GM23338 (cell line): ENCODE measurements at regions not wholly inside any gene's neighbourhood (a gene's known extent, or its start where the extent isn't known, plus 50 kb on each side); places are given as distances from the start of the nearest gene placed in this dataset.

ENCODE experiments used
- ATAC-seq: fragments of 200-7000 bp; cut with Tn5 transposase; 3 replicates; pipeline ENCODE4 v1.9.1; 2020
- DNase-seq: peaks from one replicate; pipeline ENCODE4 v3.0.0-alpha.2; 2015; ENCODE audit warnings: low spot score
- H2AFZ ChIP-seq: fragments of 200-600 bp; sonication (generic); 2 replicates; pipeline ENCODE4 v1.8.0; 2016; ENCODE audit warnings: antibody characterized with exemption, mild to moderate bottlenecking, moderate library complexity
- H3F3A ChIP-seq: fragments of 200-600 bp; sonication (generic); replicated peaks from 2 replicates; pipeline ENCODE4 v1.8.0; 2017; ENCODE audit warnings: antibody characterized with exemption, mixed run types, low read depth
- H3K27ac ChIP-seq: fragments of 200-600 bp; sonication (generic); 2 replicates; pipeline ENCODE4 v1.6.1; 2016; ENCODE audit warnings: low read depth
- H3K27me3 ChIP-seq: fragments of 200-600 bp; sonication (generic); 2 replicates; pipeline ENCODE4 v1.8.0; 2016; ENCODE audit warnings: mild to moderate bottlenecking, mixed run types, moderate library complexity; ENCODE audit not compliant: insufficient read depth
- H3K36me3 ChIP-seq: fragments of 200-600 bp; sonication (generic); 2 replicates; pipeline ENCODE4 v1.8.0; 2016; ENCODE audit warnings: mild to moderate bottlenecking; ENCODE audit not compliant: insufficient read depth
- H3K4me1 ChIP-seq: fragments of 200-600 bp; sonication (generic); 2 replicates; pipeline ENCODE4 v1.8.0; 2016; ENCODE audit warnings: mild to moderate bottlenecking, moderate library complexity; ENCODE audit not compliant: insufficient read depth
- H3K4me2 ChIP-seq: fragments of 200-600 bp; sonication (generic); 2 replicates; pipeline ENCODE4 v1.7.1; 2017; ENCODE audit warnings: mixed run types
- H3K4me3 ChIP-seq: fragments of 200-600 bp; sonication (generic); 2 replicates; pipeline ENCODE4 v1.6.1; 2016; ENCODE audit warnings: mixed run types
- H3K79me2 ChIP-seq: fragments of 200-600 bp; sonication (generic); replicated peaks from 2 replicates; pipeline ENCODE4 v1.8.0; 2017; ENCODE audit warnings: mild to moderate bottlenecking; ENCODE audit not compliant: insufficient read depth
- H3K9me2 ChIP-seq: fragments of 200-600 bp; sonication (generic); 2 replicates; pipeline ENCODE4 v1.8.0; 2017; ENCODE audit not compliant: insufficient read depth
- H4K20me1 ChIP-seq: fragments of 200-600 bp; sonication (generic); replicated peaks from 2 replicates; pipeline ENCODE4 v1.8.0; 2017; ENCODE audit warnings: mild to moderate bottlenecking; ENCODE audit not compliant: insufficient read depth
- H3K27ac Mint-ChIP-seq: 2 replicates; pipeline ENCODE4 v1.8.0; 2020; ENCODE audit warnings: inconsistent platforms, mild to moderate bottlenecking, moderate library complexity, mixed read lengths
- H3K27me3 Mint-ChIP-seq: 3 replicates; pipeline ENCODE4 v1.8.0; 2022; ENCODE audit warnings: low read depth, mild to moderate bottlenecking, moderate library complexity, mixed read lengths, inconsistent platforms; ENCODE audit not compliant: insufficient read depth, poor library complexity
- H3K36me3 Mint-ChIP-seq: 3 replicates; pipeline ENCODE4 v1.8.0; 2021; ENCODE audit warnings: low read depth, mild to moderate bottlenecking, inconsistent platforms, moderate library complexity, mixed read lengths
- H3K4me1 Mint-ChIP-seq: 3 replicates; pipeline ENCODE4 v1.8.0; 2020; ENCODE audit warnings: mild to moderate bottlenecking, inconsistent platforms, mixed read lengths
- H3K4me3 Mint-ChIP-seq: 3 replicates; pipeline ENCODE4 v1.8.0; 2021; ENCODE audit warnings: moderate library complexity, mild to moderate bottlenecking, inconsistent platforms, mixed read lengths
- H3K9me3 Mint-ChIP-seq: 3 replicates; pipeline ENCODE4 v1.8.0; 2020; ENCODE audit warnings: moderate library complexity, mild to moderate bottlenecking, inconsistent platforms, mixed read lengths
- CREB1 ChIP-seq: fragments of 250-450 bp; sonication (Bioruptor Pico); IDR thresholded peaks from 2 replicates; pipeline ENCODE4 v1.5.0; 2020; ENCODE audit warnings: low read depth, mild to moderate bottlenecking, moderate library complexity
- EZH2 ChIP-seq: fragments of 200-600 bp; sonication (generic); IDR thresholded peaks from one replicate; pipeline ENCODE4 v1.8.0; 2017; ENCODE audit warnings: antibody characterized with exemption, mild to moderate bottlenecking, low read depth; ENCODE audit not compliant: unreplicated experiment
- EZH2phosphoT487 ChIP-seq: fragments of 200-600 bp; sonication (generic); IDR thresholded peaks from one replicate; pipeline ENCODE4 v1.8.1; 2018; ENCODE audit warnings: antibody characterized with exemption; ENCODE audit not compliant: unreplicated experiment
- JUNB ChIP-seq: IDR thresholded peaks from one replicate; pipeline ENCODE4 v1.6.1; 2016; ENCODE audit warnings: antibody characterized with exemption; ENCODE audit not compliant: unreplicated experiment
- NANOG ChIP-seq: IDR thresholded peaks from 2 replicates; pipeline ENCODE4 v1.6.1; 2016; ENCODE audit warnings: antibody characterized with exemption, borderline replicate concordance
- POLR2AphosphoS5 ChIP-seq: IDR thresholded peaks from 2 replicates; pipeline ENCODE4 v1.6.1; 2016; ENCODE audit warnings: antibody characterized with exemption, low read depth
- STAT1 ChIP-seq: IDR thresholded peaks from one replicate; pipeline ENCODE4 v1.6.1; 2016; ENCODE audit warnings: antibody characterized with exemption; ENCODE audit not compliant: unreplicated experiment
- ZNF114 ChIP-seq: fragments of 250-450 bp; sonication (Bioruptor Pico); IDR thresholded peaks from 2 replicates; pipeline ENCODE4 v1.5.0; 2020; ENCODE audit warnings: mild to moderate bottlenecking, moderate library complexity
- ZNF331 ChIP-seq: fragments of 250-450 bp; sonication (Bioruptor Pico); IDR thresholded peaks from 2 replicates; pipeline ENCODE4 v1.5.0; 2020; ENCODE audit warnings: low read depth, mild to moderate bottlenecking, moderate library complexity
- TF ChIP-seq, protein P1 (sequence below): IDR thresholded peaks from one replicate; pipeline ENCODE4 v1.6.1; 2018; ENCODE audit warnings: antibody characterized with exemption; ENCODE audit not compliant: unreplicated experiment
- TF ChIP-seq, protein P2 (sequence below): fragments of 250-450 bp; sonication (Bioruptor Pico); IDR thresholded peaks from 2 replicates; pipeline ENCODE4 v1.5.0; 2020; ENCODE audit warnings: mild to moderate bottlenecking, moderate library complexity
- TF ChIP-seq, protein P3 (sequence below), 2 experiments: fragments of 200-600 bp in 1 of 2; sonication (generic) in 1 of 2; conservative IDR thresholded peaks; 2 replicates each; pipeline versions ENCODE4 v1.5.1 to v1.6.1; 2016 to 2017; ENCODE audit warnings: antibody characterized with exemption in 2 of 2, low read depth in 2 of 2, mild to moderate bottlenecking in 2 of 2, moderate library complexity in 1 of 2
- TF ChIP-seq, protein P4 (sequence below): IDR thresholded peaks from 2 replicates; pipeline ENCODE4 v1.6.1; 2016; ENCODE audit warnings: antibody characterized with exemption

DNA sequence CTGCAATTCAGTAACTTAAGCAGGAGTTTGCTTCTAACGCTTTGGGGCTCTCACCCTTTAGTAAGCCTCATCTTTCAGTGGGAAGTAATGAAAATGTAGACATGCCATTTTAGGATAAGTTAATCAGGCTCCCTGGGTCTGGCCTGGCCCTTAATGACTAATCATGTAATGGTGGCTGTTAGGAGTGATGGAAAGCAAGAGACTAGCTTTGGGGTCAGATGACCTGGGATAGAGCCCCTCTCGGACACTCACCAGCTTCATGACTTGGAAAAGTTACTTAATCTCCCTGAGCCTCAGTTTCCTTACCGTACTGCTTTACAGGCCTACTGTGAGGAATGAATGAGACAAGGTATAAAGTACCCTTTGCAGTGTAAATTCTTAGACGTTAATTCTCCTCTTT lies 194.4 kb downstream of the LPIN1 start:
- no peak overlapping the region for H3K4me3 Mint-ChIP-seq
- no peak overlapping the region for H3K27ac Mint-ChIP-seq
- H3K27me3 ChIP-seq, result no peaks in the 10 kb centered on the region
- TF ChIP-seq ZNF331 (CRISPR knock-in tag) (no peak), JUNB (no peak), STAT1 (no peak), NANOG (no peak), ZNF114 (CRISPR knock-in tag) (no peak), EZH2phosphoT487 (no peak), CREB1 (CRISPR knock-in tag) (no peak), EZH2 (no peak), POLR2AphosphoS5 (no peak)
- TF ChIP-seq, protein P1, sequence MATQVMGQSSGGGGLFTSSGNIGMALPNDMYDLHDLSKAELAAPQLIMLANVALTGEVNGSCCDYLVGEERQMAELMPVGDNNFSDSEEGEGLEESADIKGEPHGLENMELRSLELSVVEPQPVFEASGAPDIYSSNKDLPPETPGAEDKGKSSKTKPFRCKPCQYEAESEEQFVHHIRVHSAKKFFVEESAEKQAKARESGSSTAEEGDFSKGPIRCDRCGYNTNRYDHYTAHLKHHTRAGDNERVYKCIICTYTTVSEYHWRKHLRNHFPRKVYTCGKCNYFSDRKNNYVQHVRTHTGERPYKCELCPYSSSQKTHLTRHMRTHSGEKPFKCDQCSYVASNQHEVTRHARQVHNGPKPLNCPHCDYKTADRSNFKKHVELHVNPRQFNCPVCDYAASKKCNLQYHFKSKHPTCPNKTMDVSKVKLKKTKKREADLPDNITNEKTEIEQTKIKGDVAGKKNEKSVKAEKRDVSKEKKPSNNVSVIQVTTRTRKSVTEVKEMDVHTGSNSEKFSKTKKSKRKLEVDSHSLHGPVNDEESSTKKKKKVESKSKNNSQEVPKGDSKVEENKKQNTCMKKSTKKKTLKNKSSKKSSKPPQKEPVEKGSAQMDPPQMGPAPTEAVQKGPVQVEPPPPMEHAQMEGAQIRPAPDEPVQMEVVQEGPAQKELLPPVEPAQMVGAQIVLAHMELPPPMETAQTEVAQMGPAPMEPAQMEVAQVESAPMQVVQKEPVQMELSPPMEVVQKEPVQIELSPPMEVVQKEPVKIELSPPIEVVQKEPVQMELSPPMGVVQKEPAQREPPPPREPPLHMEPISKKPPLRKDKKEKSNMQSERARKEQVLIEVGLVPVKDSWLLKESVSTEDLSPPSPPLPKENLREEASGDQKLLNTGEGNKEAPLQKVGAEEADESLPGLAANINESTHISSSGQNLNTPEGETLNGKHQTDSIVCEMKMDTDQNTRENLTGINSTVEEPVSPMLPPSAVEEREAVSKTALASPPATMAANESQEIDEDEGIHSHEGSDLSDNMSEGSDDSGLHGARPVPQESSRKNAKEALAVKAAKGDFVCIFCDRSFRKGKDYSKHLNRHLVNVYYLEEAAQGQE, result no peak
- TF ChIP-seq, protein P2, sequence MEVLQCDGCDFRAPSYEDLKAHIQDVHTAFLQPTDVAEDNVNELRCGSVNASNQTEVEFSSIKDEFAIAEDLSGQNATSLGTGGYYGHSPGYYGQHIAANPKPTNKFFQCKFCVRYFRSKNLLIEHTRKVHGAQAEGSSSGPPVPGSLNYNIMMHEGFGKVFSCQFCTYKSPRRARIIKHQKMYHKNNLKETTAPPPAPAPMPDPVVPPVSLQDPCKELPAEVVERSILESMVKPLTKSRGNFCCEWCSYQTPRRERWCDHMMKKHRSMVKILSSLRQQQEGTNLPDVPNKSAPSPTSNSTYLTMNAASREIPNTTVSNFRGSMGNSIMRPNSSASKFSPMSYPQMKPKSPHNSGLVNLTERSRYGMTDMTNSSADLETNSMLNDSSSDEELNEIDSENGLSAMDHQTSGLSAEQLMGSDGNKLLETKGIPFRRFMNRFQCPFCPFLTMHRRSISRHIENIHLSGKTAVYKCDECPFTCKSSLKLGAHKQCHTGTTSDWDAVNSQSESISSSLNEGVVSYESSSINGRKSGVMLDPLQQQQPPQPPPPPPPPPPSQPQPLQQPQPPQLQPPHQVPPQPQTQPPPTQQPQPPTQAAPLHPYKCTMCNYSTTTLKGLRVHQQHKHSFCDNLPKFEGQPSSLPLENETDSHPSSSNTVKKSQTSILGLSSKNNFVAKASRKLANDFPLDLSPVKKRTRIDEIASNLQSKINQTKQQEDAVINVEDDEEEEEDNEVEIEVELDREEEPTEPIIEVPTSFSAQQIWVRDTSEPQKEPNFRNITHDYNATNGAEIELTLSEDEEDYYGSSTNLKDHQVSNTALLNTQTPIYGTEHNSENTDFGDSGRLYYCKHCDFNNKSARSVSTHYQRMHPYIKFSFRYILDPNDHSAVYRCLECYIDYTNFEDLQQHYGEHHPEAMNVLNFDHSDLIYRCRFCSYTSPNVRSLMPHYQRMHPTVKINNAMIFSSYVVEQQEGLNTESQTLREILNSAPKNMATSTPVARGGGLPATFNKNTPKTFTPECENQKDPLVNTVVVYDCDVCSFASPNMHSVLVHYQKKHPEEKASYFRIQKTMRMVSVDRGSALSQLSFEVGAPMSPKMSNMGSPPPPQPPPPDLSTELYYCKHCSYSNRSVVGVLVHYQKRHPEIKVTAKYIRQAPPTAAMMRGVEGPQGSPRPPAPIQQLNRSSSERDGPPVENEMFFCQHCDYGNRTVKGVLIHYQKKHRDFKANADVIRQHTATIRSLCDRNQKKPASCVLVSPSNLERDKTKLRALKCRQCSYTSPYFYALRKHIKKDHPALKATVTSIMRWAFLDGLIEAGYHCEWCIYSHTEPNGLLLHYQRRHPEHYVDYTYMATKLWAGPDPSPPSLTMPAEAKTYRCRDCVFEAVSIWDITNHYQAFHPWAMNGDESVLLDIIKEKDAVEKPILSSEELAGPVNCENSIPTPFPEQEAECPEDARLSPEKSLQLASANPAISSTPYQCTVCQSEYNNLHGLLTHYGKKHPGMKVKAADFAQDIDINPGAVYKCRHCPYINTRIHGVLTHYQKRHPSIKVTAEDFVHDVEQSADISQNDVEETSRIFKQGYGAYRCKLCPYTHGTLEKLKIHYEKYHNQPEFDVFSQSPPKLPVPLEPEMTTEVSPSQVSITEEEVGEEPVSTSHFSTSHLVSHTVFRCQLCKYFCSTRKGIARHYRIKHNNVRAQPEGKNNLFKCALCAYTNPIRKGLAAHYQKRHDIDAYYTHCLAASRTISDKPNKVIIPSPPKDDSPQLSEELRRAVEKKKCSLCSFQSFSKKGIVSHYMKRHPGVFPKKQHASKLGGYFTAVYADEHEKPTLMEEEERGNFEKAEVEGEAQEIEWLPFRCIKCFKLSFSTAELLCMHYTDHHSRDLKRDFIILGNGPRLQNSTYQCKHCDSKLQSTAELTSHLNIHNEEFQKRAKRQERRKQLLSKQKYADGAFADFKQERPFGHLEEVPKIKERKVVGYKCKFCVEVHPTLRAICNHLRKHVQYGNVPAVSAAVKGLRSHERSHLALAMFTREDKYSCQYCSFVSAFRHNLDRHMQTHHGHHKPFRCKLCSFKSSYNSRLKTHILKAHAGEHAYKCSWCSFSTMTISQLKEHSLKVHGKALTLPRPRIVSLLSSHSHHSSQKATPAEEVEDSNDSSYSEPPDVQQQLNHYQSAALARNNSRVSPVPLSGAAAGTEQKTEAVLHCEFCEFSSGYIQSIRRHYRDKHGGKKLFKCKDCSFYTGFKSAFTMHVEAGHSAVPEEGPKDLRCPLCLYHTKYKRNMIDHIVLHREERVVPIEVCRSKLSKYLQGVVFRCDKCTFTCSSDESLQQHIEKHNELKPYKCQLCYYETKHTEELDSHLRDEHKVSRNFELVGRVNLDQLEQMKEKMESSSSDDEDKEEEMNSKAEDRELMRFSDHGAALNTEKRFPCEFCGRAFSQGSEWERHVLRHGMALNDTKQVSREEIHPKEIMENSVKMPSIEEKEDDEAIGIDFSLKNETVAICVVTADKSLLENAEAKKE (CRISPR knock-in tag), result no peak
- TF ChIP-seq, protein P3, sequence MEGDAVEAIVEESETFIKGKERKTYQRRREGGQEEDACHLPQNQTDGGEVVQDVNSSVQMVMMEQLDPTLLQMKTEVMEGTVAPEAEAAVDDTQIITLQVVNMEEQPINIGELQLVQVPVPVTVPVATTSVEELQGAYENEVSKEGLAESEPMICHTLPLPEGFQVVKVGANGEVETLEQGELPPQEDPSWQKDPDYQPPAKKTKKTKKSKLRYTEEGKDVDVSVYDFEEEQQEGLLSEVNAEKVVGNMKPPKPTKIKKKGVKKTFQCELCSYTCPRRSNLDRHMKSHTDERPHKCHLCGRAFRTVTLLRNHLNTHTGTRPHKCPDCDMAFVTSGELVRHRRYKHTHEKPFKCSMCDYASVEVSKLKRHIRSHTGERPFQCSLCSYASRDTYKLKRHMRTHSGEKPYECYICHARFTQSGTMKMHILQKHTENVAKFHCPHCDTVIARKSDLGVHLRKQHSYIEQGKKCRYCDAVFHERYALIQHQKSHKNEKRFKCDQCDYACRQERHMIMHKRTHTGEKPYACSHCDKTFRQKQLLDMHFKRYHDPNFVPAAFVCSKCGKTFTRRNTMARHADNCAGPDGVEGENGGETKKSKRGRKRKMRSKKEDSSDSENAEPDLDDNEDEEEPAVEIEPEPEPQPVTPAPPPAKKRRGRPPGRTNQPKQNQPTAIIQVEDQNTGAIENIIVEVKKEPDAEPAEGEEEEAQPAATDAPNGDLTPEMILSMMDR (conservative IDR thresholded peaks at IDR 0.05; ENCODE audit: low read depth in 2 of 2), result no peak
- TF ChIP-seq, protein P4, sequence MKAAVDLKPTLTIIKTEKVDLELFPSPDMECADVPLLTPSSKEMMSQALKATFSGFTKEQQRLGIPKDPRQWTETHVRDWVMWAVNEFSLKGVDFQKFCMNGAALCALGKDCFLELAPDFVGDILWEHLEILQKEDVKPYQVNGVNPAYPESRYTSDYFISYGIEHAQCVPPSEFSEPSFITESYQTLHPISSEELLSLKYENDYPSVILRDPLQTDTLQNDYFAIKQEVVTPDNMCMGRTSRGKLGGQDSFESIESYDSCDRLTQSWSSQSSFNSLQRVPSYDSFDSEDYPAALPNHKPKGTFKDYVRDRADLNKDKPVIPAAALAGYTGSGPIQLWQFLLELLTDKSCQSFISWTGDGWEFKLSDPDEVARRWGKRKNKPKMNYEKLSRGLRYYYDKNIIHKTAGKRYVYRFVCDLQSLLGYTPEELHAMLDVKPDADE, result no peak
- no peaks in the 10 kb centered on the region for H3K27me3 Mint-ChIP-seq
- H3K4me1 ChIP-seq, result no peaks in the 10 kb centered on the region
- no peaks in the 10 kb centered on the region for H4K20me1 ChIP-seq
- H3K36me3 Mint-ChIP-seq, result no peaks in the 10 kb centered on the region
- no peak overlapping the region for H3K27ac ChIP-seq
- no peaks in the 10 kb centered on the region for H3K36me3 ChIP-seq
- H2AFZ ChIP-seq, result no peak overlapping the region
- no peak overlapping the region for H3K4me3 ChIP-seq
- H3K4me1 Mint-ChIP-seq, result 0 out of 3 replicates have a peak, but pooled peaks cover 2% of the 10 kb centered on the region
- no peaks in the 10 kb centered on the region for H3F3A ChIP-seq
- no peak overlapping the region for H3K4me2 ChIP-seq
- H3K9me2 ChIP-seq, result 0 out of 2 replicates have a peak, but pooled peaks cover 7% of the 10 kb centered on the region
- no peaks in the 10 kb centered on the region for H3K79me2 ChIP-seq
- no peak for DNase-seq
- no peaks in the 10 kb centered on the region for H3K9me3 Mint-ChIP-seq
- no peak for ATAC-seq
